B cell (primary cell): ENCODE measurements at regions not wholly inside any gene's neighbourhood (a gene's known extent, or its start where the extent isn't known, plus 50 kb on each side); places are given as distances from the start of the nearest gene placed in this dataset.

Experiments
- EZH2 ChIP-seq: IDR thresholded peaks from 2 replicates; pipeline ENCODE4 v1.6.1; 2012; ENCODE audit warnings: borderline replicate concordance, low read depth, mild to moderate bottlenecking, moderate library complexity, low read length; ENCODE audit not compliant: insufficient read depth, poor library complexity, severe bottlenecking
- TF ChIP-seq, protein P1 (sequence below): fragments of 200-600 bp; IDR thresholded peaks from one replicate; pipeline ENCODE4 v1.8.0; 2022; ENCODE audit warnings: antibody characterized with exemption, mild to moderate bottlenecking

GRCh38 chr10:60487543-60487942 lies 97.9 kb upstream of the ANK3 start:
- TF ChIP-seq, protein P1, sequence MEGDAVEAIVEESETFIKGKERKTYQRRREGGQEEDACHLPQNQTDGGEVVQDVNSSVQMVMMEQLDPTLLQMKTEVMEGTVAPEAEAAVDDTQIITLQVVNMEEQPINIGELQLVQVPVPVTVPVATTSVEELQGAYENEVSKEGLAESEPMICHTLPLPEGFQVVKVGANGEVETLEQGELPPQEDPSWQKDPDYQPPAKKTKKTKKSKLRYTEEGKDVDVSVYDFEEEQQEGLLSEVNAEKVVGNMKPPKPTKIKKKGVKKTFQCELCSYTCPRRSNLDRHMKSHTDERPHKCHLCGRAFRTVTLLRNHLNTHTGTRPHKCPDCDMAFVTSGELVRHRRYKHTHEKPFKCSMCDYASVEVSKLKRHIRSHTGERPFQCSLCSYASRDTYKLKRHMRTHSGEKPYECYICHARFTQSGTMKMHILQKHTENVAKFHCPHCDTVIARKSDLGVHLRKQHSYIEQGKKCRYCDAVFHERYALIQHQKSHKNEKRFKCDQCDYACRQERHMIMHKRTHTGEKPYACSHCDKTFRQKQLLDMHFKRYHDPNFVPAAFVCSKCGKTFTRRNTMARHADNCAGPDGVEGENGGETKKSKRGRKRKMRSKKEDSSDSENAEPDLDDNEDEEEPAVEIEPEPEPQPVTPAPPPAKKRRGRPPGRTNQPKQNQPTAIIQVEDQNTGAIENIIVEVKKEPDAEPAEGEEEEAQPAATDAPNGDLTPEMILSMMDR, result no peak
- no peak for TF ChIP-seq EZH2
